ENCODE measurements at regions not wholly inside any gene's neighbourhood (a gene's known extent, or its start where the extent isn't known, plus 50 kb on each side); places are given as distances from the start of the nearest gene placed in this dataset.
"Not testable (repeated sequence)": the region's sequence is repeated elsewhere in the genome, so short reads cannot be mapped to it uniquely, and the experiment has no call there.

DNA sequence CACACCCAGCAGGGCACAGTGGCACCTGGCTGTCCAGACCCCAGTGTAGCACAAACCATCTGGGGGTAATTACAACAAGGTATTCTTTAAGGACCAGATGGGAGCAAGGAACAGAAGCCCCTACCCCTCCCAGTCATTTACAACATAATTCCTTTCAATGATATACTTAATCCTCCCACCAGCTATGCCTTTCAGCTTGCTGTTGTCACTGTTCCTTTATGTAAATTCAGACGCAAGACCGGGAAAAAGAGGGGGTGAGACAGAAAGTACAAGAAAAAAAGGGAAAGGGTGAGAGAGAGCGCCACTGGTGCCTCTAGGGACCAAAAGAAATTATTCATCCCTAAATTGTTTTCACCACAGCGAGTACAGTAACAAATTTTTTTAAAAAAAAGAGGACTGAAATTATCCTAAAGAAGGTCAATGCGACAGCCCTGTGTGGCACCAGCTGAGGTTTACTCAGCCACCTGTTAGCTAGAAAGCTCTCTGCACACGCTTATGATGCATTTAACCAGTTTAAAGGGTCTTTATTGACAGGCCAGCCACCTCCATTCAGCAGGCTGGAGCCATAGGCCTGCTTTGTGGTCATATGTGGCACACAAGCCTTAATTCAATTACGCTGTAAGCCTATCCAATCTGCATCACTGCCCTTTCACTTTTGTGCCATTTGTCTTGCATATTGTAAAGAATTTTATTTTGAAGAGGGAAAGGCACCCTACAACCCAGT lies 210.2 kb upstream of the ISL1 start:
- no peak for DNase-seq

DNA sequence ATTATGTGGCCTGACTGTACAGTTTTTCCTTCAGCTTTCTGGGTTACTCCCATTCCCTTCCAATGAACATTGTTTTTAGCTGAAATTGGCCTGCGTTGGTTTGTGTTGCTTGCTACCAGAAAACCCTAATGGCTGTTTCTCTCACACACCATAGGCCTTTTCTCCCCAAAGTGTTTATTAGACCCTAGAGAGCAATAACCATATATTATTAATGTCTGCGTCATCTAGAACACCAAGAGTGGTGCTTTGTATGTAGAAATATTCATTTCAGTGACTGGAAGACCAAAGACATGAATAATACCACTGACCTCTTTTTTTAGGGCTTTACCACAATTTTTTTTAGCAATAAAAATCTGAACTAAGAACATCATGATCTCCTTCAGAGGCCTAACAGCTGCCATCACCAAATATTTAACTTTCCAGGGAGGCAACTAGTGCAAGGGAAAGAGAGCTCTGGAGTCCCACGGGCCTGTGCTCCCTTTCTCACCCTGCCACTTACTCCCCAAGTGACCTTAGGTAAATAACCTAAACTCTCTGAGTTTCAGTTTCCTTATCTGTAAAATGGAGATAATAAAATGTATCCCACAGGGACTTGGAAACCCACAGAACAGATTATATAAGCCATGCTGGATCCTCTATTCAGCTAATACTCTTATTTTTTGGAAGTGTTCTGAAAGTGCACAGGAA lies 201.9 kb upstream of the ISL1 start:
- DNase-seq = no peak

DNA sequence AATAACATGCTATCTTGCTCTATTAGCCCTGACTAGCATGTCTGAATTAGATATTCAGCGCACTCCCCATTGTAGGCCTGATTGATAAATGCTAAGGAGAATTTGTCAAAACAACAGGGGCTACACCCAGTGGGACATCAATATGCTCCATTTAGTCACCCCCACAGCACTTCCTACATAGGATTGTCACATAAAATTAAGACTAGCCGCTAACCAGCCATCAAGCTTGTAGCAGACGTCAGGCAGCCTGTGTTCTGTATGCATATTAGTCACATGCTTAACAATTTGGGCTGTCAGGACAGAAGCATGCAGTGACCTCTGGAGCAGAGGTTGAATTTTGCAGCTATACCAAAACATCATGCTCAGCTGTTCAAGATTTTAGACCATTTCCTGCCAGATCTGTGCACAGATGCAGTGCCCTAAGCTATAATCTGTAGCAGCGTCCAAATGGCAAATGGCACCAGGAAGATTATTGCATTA lies 197.4 kb upstream of the ISL1 start:
- no peak for DNase-seq

DNA sequence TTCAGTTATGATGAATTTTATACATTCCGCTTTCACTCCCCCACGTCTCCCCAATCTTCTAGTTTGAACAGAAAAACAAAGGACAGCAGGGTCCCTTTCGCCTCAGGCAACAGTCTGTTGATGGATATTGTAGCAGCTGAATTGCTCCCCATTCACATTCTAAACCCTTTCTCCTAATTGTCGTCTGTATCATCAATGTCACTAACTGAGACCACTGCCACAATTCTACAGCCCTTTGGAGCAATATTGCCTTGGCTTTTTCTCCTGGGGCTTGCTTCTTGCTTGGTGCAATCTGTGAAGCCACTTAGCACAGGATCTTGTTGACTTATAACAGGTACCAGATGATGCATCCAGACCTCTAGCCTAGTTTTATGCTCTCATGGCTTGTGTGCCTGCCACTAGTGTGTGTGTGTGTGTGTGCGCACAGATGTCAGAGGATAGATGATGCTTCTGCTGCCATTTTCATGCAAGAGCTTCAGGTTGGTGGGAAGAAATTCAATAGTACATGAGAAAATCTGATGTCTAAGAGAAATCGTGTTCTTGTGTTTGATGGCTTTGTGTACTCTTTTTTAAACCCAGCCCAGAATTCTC lies 195.2 kb upstream of the ISL1 start:
- no peak for DNase-seq

DNA sequence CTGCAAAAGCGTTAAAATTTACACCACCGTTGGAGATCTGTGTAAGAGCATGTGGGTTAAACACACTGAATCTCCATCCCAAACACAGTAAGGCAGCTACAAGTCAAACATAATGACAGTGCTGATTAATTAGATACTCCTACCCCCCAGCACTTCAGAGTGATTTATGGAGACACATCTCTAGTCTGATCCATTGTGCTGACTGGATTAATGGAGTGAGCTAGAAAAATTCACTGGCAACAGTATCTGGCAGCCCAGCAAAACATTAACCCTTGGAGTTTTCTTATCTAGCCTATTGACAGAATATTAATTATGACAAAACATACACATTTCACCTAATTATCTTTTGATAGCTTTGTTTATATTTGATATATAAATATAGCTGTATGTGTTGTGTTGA lies 188.6 kb upstream of the ISL1 start:
- no peak for DNase-seq

DNA sequence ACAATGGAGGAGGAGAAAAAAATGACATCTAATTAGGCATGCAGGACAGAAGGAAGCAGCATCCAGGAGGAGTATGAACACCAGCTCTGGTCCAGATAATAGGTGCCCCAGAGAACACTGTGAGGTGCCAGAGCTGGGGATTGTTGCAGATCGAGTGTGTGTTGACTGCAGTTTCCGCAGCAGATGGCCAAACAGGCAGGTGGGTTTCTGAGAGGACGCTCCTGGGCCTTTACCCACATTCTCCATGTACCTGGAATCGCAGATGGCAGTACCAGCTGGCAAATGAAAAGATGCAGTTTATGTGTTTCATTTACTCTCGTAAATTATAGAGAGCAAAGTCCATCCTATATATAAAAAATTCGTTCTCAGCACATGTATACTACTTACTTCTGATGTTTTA lies 182.2 kb upstream of the ISL1 start:
- no peak for DNase-seq

DNA sequence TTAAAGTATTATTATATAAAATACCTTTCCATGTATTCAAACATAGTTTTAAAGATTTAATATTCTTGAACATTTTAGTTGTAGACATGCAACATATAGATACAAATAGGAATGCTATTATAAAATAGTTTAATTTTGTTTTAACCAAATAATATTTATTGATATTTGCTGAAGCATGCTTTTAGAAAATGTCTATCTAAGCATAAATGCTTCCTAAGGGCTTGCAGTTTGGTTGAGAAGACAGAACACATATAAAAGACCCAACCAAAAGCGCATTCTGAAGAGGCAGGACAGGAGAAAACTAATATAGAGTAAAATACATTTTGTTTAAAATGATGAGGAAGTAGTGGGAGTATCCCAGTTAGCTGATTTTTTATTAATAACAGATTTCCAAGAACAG lies 181.5 kb upstream of the ISL1 start:
- no peak for DNase-seq

DNA sequence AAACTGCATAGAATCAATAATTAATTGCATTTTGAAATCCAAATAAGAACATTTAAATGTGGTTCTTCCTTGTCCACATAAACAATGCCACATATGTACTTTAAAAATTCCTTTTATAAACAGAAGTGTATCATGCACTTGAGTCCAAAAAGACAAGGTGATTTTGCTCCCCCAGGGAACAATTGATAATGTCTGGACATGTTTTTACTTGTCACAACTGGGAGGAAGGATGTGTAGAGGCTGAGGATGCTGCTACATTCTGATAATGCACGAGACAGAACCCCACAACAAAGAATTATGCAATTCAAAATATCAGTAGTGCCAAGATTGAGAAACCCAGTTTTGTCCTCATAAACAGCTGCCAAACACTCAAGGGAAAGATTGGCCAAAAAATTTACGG lies 181.1 kb upstream of the ISL1 start:
- DNase-seq = no peak

DNA sequence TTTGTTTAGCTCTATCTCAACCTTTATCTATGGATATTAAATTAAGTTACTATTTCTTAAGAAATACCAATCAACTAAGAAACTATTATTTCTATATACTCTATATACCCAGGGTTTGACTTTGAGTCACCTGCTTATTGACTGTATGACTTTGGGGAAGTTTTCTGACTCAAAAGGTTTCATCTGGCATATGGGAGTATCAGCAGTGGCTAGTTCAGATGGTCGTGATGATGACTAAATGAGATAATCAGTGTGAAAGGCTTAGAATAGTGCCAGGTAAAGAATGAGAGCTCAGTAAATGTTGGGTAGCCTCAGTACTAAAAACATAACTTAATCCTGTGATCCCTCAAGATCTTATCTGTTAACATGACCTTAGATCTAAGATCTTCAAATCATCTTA lies 179.7 kb upstream of the ISL1 start:
- DNase-seq = no peak

DNA sequence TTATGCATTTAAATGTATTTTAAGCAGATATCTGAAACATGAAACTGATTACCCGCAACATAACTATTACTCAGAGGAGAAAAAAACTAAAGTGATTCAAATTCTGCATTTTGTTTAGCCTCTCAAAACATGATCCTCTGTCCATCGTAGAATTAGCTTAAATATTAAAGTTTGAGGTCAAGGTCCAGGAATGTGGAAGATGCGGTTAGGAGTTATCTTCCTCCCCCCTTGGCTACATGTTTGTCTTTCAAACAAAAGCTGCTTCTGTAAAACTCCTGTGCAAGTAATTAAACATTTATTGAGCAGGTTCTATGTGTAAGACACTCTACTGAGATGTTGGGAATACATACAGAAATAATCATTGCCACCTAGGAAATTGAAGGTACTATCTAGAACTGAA lies 175.0 kb upstream of the ISL1 start:
- DNase-seq = no peak

DNA sequence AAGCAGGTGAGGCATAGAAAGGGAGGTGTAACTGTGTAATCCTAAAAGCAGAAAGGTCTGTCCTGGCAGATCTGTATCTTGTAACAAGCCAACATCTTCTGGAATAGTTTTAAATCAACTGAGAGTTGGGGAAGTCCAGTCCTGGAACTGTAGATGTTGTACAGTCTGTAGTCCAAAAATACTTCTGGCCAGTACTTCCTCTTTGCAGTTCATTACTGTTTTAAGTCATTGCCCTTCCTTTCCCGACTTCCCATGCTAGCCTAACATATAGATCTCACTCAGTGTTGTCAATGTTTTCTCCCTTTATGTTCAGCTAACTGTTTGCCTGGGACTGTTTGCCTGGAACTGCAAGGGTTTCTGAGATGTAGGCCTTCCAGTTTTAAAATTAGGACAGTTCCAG lies 168.5 kb upstream of the ISL1 start:
- no peak for DNase-seq

DNA sequence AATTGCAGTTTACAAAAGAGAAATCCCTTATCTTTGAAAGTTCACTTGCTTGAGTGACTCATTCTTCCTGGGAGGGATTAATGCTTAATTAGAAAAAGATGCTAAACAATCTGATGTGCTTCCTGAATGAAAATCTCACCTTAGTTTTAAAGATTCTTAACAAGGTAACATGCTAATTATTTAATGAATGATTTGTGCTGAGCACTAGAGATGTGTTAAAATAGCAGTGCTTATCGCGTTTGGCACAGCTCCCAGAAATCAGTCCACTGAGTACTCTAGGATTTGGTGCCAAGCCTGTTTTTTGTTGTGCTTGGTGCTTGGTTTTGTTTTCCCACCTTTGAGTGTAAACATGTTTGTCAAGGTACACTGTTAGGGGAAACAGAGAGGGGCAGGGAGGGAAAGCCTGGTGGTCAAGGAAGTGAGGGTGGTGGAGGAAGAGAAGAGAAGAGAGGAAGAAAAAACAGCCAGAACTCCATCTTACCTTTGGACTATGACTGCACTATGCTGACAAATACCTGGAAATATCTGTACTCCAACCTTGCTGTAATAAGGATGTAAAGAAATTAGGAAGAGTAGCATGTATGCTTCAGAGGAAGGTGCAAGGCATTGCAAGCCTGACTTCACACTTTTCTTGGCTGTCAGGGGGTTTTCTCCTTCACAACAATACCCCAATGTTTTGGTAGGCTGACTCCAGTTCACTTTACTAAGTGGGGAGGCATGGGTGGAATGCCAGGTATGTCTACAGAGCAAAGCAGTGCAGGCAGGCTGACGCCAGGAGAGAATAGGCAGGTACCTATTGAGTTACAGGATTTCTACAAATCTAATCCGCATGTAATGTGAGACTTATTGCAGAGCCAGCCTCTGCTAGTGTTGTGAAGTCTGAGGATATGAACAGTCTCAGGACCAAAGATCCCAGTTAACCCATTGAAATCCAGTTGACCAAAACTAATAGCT lies 157.2 kb upstream of the ISL1 start:
- DNase-seq = no peak

DNA sequence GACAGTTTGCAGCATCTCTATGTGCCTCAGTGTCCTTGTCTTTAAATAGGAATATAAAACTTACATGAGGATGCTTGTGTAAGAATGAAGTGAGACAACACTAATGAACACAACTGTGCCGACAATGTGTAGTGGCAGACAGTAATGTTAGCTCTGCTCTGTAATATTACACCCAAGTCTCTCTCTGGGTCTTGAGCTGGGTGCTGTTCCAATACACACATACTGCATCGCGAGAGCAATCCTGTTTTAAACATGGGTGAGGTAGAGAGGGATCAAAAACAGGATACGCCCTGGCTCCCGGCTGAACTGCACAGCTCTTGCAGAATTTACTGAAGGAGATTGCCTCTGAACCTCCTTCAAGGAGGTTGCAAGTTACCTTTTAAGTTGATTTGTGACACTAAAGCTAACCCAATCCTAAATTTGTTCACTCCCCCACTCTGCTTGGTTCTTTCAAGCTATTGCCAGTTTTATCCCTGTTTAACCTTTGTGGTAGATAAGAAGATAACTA lies 155.2 kb upstream of the ISL1 start:
- no peak for DNase-seq

DNA sequence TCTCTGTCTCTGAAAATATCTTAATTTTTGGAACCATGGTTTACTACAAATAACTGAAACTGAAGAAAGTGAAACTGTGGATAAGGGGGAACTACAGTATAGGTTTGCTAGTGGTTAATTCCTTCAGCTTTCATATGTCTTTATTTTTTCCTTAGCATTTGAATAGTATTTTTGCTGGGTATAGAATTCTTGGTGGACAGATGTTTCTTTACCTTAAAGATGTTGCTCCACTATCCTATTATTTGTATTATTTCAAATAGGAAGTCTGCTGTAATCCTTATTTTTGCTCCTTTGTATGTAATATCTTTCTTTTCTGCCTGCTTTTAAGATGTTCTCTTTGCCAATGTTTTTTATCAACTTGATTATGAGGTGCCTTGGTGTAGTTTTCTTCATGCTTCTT lies 152.9 kb upstream of the ISL1 start:
- no peak for DNase-seq

DNA sequence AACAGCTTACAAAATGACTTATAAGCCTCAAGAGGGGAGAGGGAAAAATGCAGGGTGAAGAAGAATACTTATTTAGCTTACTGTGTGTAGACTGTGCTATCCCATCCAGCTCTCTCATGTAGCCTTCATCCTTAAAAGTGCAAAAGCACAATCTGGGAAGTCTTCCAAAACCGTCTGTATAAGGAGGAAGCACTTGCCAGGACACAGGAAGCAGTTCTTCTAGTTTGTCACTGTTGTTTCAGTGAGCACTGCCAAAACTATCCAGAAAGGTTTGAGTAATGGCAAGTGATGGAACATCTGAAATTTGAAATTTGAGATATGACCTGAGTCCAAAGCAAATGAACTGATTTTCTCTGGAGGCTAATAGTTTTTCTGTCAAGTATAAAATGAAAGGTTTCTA lies 140.8 kb upstream of the ISL1 start:
- DNase-seq = no peak

DNA sequence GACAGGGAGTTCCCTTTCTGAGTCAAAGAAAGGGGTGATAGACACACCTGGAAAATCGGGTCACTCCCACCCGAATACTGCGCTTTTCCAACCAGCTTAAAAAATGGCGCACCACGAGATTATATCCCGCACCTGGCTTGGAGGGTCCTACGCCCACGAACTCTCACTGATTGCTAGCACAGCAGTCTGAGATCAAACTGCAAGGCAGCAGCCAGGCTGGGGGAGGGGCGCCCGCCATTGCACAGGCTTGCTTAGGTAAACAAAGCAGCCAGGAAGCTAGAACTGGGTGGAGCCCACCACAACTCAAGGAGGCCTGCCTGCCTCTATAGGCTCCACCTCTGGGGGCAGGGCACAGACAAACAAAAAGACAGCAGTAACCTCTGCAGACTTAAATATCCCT lies 132.3 kb upstream of the ISL1 start:
- DNase-seq = not testable (repeated sequence)

DNA sequence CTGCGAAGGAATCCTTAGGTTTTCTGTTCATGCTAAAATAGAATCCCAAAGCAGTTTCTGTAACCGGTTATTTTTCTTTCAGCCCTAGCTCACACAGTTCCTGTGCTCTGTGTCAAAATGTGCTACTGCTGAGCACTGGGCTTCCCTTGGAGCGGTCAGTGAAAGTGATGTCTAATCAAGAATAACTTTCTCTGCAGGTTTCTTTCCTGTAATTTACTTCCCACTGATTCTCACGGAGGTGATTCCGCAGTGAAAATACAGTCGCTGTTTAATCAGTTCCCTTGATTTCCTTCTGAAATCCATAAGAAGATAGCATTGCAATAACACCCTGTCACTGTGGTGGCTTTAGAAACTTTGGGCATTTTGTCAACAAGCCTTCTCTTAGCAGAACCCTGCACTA lies 112.0 kb upstream of the ISL1 start:
- no peak for DNase-seq

DNA sequence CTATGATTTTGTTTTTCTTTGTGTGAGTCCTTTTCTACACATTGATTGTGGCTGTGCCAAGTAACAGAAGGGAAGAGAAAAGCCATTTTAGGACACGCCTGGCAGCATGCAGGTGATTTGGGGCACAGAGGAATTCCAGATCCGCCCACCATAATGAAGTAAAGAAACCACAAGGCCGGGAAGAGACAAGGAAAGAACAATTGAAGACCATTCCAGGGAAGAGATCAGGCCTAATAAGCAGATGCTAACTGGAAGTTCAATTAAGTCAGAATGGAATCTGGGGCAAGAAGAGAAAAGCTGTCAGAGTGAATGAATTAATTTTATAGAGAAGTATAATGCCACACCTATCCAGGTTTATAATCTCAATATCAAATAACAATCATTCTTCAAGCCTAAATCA lies 110.2 kb upstream of the ISL1 start:
- DNase-seq = no peak

DNA sequence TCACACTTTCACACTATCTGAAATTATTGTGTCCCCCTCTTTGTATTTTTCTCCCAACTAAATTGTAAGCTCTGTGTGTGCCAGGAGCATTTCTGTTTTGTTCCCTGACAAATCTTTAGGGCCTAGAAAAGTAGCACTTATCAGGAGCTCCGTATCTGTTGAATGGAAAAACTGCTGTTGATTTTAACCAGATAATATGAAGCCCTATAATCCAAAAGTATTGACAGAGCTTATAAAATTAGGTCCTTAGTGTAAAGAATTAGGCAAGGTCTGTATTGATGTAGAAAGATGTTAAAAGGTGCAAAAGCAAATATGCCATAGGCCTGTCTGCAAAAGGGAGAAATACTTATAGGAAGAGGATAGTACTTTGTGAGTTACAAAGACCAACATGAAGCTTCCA lies 109.4 kb upstream of the ISL1 start:
- DNase-seq = no peak

DNA sequence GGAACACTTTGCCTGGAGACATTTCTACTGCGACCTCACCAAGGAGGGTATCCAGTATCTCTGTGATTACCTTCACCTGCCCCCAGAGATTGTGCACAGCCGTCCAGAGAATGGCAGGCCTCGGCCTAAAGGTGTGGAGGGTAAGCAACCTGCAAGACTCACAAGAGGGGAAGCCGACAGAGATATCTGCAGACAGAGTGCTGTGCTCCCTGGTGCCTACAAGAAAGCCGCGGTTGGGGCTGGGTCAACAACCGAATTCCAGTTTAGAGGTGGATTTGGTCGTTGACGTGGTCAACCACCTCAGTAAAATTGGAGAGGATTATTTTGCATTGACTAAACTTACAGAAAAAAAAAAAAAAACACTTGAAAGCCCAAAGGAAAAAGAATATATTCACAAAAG lies 107.8 kb upstream of the ISL1 start:
- DNase-seq = no peak

DNA sequence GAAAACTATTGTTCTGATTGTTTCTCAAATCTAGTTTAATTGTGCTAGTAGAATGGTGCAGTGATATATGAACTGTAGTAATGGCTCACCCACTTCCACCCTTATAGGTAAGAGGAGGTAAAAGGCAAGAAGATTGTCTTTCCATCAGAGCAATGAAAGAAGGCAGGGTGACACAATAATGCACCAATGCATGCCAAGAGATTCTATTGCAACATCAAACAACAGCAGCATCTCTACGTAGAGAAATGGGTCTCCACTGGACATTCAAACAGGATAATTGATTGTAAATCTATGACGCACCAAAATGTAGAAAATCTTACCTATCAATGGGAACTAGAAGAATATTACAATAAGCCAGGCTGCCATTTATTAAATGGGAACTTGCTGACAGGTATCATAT lies 107.0 kb upstream of the ISL1 start:
- no peak for DNase-seq

DNA sequence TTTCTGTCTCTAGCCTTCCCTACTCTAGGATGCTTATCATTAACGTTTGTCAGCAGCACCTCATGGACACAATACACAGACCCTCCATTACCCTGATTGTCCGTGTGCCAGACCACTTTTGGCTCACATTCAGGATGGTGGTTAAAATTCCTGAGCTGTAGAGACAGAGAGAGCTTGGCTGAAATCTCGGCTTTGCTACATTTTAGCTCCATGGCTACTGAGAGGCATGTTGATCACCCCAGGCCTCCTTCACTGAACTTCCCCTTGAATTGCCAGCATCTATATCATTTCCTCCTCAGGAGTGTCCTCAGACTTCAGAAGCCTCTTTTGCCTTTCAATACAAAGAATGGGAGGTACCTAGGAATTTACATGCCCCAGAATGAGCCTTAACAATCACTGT lies 104.7 kb upstream of the ISL1 start:
- no peak for DNase-seq
